ENCODE measurements at regions not wholly inside any gene's neighbourhood (a gene's known extent, or its start where the extent isn't known, plus 50 kb on each side); places are given as distances from the start of the nearest gene placed in this dataset.

DNA sequence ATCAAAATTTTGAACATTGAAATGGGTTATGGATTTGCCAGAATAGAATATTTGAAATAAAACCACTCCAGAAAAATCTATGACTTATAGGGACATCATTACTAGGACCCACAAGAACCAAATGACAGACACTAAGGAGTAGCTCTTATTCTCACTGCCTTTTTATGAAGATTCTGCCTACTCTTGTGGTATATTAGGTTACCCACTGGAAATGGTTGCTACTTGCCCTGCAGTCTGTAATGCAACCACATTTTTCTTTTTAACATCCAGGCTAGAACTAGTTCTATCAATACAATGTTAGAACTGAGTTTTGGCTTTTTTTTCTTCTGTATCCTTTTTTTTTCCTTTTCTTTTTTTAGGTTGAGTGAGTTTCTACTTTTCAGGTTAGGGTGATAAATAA lies 158.9 kb downstream of the PPP1R2C start:
- DNase-seq (no peak), FAIRE-seq (no peak)
- no peaks in the 10 kb centered on the region for H3K4me1 ChIP-seq (ENCODE audit: control insufficient read depth in 2 of 3, insufficient read depth in 2 of 3, low read depth in 1 of 3, low read length in 3 of 3)
- no peaks in the 10 kb centered on the region for H3K36me3 ChIP-seq (ENCODE audit: control insufficient read depth in 2 of 3, insufficient read depth in 3 of 3, low read length in 3 of 3)
- intact Hi-C loops (cut with DNase I): no loop called here
- no peaks in the 10 kb centered on the region for H3K9me3 ChIP-seq (ENCODE audit: control insufficient read depth in 2 of 3, insufficient read depth in 1 of 3, low read length in 3 of 3)
- TF ChIP-seq, protein P1, sequence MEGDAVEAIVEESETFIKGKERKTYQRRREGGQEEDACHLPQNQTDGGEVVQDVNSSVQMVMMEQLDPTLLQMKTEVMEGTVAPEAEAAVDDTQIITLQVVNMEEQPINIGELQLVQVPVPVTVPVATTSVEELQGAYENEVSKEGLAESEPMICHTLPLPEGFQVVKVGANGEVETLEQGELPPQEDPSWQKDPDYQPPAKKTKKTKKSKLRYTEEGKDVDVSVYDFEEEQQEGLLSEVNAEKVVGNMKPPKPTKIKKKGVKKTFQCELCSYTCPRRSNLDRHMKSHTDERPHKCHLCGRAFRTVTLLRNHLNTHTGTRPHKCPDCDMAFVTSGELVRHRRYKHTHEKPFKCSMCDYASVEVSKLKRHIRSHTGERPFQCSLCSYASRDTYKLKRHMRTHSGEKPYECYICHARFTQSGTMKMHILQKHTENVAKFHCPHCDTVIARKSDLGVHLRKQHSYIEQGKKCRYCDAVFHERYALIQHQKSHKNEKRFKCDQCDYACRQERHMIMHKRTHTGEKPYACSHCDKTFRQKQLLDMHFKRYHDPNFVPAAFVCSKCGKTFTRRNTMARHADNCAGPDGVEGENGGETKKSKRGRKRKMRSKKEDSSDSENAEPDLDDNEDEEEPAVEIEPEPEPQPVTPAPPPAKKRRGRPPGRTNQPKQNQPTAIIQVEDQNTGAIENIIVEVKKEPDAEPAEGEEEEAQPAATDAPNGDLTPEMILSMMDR (IDR thresholded peaks at IDR 0.05; ENCODE audit: borderline replicate concordance, extremely low read depth, insufficient read depth): no peak
- H3K27me3 ChIP-seq (ENCODE audit: control insufficient read depth, insufficient read depth, low read length): peaks cover 2% of the 10 kb centered on the region
- H3K9ac ChIP-seq (ENCODE audit: low read length in 3 of 3): no peak overlapping the region
- H3K27ac ChIP-seq (ENCODE audit: low read depth in 2 of 2, low read length in 2 of 2): no peak overlapping the region
- H3K4me3 ChIP-seq (ENCODE audit: low read length in 3 of 3): no peak overlapping the region

DNA sequence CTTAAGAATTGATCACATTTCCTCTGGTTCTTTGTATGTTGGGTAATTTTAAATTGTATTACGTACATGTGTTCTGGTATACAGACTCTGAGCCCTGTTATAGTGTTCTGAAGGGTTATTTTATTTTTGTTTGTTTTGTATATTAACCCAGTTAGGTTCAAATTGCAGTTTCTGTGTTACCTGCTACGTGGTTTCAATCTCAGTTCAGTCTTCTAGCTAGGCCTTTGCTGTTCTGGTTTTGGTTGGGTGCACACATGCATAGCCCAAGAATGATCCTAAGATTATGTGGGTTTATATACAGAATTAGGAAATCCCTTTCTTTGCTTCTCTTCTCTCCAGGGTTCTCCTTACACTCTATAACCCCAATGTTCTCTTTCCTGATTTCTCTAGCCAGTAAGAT lies 161.0 kb downstream of the PPP1R2C start:
- Histone ChIP-seq H3K36me3 (ENCODE audit: control insufficient read depth in 2 of 3, insufficient read depth in 3 of 3, low read length in 3 of 3) (no peaks in the 10 kb centered on the region), H3K27me3 (ENCODE audit: control insufficient read depth, insufficient read depth, low read length) (peaks cover 2% of the 10 kb centered on the region), H3K9ac (ENCODE audit: low read length in 3 of 3) (no peak overlapping the region), H3K4me3 (ENCODE audit: low read length in 3 of 3) (no peak overlapping the region), H3K4me1 (ENCODE audit: control insufficient read depth in 2 of 3, insufficient read depth in 2 of 3, low read depth in 1 of 3, low read length in 3 of 3) (no peaks in the 10 kb centered on the region), H3K9me3 (ENCODE audit: control insufficient read depth in 2 of 3, insufficient read depth in 1 of 3, low read length in 3 of 3) (no peaks in the 10 kb centered on the region), H3K27ac (ENCODE audit: low read depth in 2 of 2, low read length in 2 of 2) (no peak overlapping the region)
- FAIRE-seq: no peak
- TF ChIP-seq, protein P1 (IDR thresholded peaks at IDR 0.05; ENCODE audit: borderline replicate concordance, extremely low read depth, insufficient read depth): no peak
- intact Hi-C loops (cut with DNase I): no loop called here
- no peak for DNase-seq

DNA sequence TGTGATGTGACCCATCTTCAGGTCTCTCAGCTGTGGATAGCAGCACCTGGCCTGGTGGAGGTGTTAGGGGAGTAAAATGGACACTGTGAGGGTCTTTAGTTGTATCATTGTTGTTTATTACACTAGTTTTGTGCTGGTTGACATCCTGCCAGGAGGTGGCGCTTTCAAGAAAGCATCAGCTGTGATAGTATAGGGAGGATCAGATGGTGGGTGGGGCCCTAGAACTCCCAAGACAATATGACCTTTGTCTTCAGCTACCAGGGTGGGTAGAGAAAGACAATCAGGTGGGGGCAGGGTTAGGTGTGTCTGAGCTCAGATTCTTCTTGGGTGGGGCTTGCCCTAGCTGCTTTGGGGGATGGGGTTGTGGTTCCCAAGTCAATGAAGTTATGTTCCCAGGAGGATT lies 162.8 kb downstream of the PPP1R2C start:
- H3K9ac ChIP-seq (ENCODE audit: low read length in 3 of 3): no peak overlapping the region
- no peaks in the 10 kb centered on the region for H3K9me3 ChIP-seq (ENCODE audit: control insufficient read depth in 2 of 3, insufficient read depth in 1 of 3, low read length in 3 of 3)
- no peak for DNase-seq
- FAIRE-seq: no peak
- no peaks in the 10 kb centered on the region for H3K4me1 ChIP-seq (ENCODE audit: control insufficient read depth in 2 of 3, insufficient read depth in 2 of 3, low read depth in 1 of 3, low read length in 3 of 3)
- no peak overlapping the region for H3K27ac ChIP-seq (ENCODE audit: low read depth in 2 of 2, low read length in 2 of 2)
- no peaks in the 10 kb centered on the region for H3K36me3 ChIP-seq (ENCODE audit: control insufficient read depth in 2 of 3, insufficient read depth in 3 of 3, low read length in 3 of 3)
- TF ChIP-seq, protein P1 (IDR thresholded peaks at IDR 0.05; ENCODE audit: borderline replicate concordance, extremely low read depth, insufficient read depth): no peak
- H3K4me3 ChIP-seq (ENCODE audit: low read length in 3 of 3): no peak overlapping the region
- H3K27me3 ChIP-seq (ENCODE audit: control insufficient read depth, insufficient read depth, low read length): peaks cover 2% of the 10 kb centered on the region
- intact Hi-C loops (cut with DNase I): no loop called here

DNA sequence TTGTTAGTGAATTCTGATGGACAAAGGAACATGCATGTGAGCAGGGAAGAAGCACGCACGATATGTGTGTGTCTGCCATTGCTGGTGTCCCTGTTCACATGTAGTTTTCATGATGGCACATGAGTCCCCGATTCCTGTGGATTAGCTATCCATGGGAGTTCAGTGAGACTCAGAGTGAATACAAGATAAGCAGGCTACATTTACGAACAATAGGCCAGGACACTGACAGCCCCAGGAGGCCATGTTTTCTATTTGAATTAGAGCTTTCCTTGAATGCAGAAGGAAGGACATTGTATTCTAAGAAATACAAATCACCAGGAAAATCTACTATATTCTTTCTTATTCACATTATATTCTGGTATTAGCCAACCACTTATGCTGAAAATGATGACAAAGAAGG lies 171.4 kb downstream of the PPP1R2C start:
- FAIRE-seq (no peak), DNase-seq (no peak)
- Histone ChIP-seq H3K4me3 (ENCODE audit: low read length in 3 of 3) (no peak overlapping the region), H3K27ac (ENCODE audit: low read depth in 2 of 2, low read length in 2 of 2) (no peak overlapping the region), H3K9me3 (ENCODE audit: control insufficient read depth in 2 of 3, insufficient read depth in 1 of 3, low read length in 3 of 3) (no peaks in the 10 kb centered on the region), H3K4me1 (ENCODE audit: control insufficient read depth in 2 of 3, insufficient read depth in 2 of 3, low read depth in 1 of 3, low read length in 3 of 3) (no peaks in the 10 kb centered on the region), H3K27me3 (ENCODE audit: control insufficient read depth, insufficient read depth, low read length) (no peaks in the 10 kb centered on the region), H3K36me3 (ENCODE audit: control insufficient read depth in 2 of 3, insufficient read depth in 3 of 3, low read length in 3 of 3) (no peaks in the 10 kb centered on the region), H3K9ac (ENCODE audit: low read length in 3 of 3) (no peak overlapping the region)
- intact Hi-C loops (cut with DNase I): no loop called here
- TF ChIP-seq, protein P1 (IDR thresholded peaks at IDR 0.05; ENCODE audit: borderline replicate concordance, extremely low read depth, insufficient read depth): no peak
